HCT116 (cell line): ENCODE measurements at regions not wholly inside any gene's neighbourhood (a gene's known extent, or its start where the extent isn't known, plus 50 kb on each side); places are given as distances from the start of the nearest gene placed in this dataset.

Source experiments
- ATAC-seq: fragments of 200-7000 bp; cut with Tn5 transposase; 2 replicates; pipeline ENCODE4 v1.9.1; 2020; ENCODE audit warnings: mild to moderate bottlenecking, moderate library complexity
- BruUV-seq: library from RNA; stranded (reverse); fragments of 400-500 nt; replicated peaks from 2 replicates; lab custom pipeline; 2021; lab: Mats Ljungman, UMichigan
- CTCF ChIA-PET: fragments of 300-600 bp; sonication (Branson Sonifier 250); formaldehyde crosslinking; loops from one replicate; lab custom pipeline; 2021; ENCODE audit warnings: antibody characterized with exemption; lab: Charles Lee
- POLR2A ChIA-PET: fragments of 300-600, 350-600 bp; sonication (Branson Sonifier 250); formaldehyde crosslinking; loops from one replicate; lab custom pipeline; 2021; ENCODE audit warnings: antibody characterized with exemption; lab: Charles Lee
- RAD21 ChIA-PET, 2 experiments: fragments of 300-600 bp; sonication (Branson Sonifier 250); formaldehyde crosslinking; loops; one replicate each; lab custom pipeline; 2023; ENCODE audit warnings: low total read pairs in 2 of 2; ENCODE audit not compliant: uncharacterized antibody in 2 of 2, unreplicated experiment in 2 of 2, low non-redundant PET in 1 of 2; lab: Charles Lee
- DNase-seq: peaks from one replicate; pipeline ENCODE4 v3.0.0-alpha.2; 2010; ENCODE audit warnings: low read depth, low spot score
- H2AFZ ChIP-seq: fragments of 200-600 bp; shearing (Covaris generic), sonication (generic); 2 replicates; pipeline ENCODE4 v1.6.1; 2017; ENCODE audit warnings: low read depth, mixed run types, mixed read lengths, antibody characterized with exemption, low read length; ENCODE audit not compliant: poor library complexity, severe bottlenecking
- H3K27ac ChIP-seq: 2 replicates; pipeline ENCODE4 v1.5.1; 2012; ENCODE audit warnings: low read depth, low read length
- H3K27me3 ChIP-seq: fragments of 200-600 bp; sonication (generic); 2 replicates; pipeline ENCODE4 v1.6.1; 2016; ENCODE audit warnings: mixed run types, low read length, mixed read lengths; ENCODE audit not compliant: insufficient read depth
- H3K36me3 ChIP-seq, 2 experiments: fragments of 200-500 bp in 1 of 2; fragments of 200-600 bp in 1 of 2; sonication (Bioruptor generic) in 1 of 2; sonication (generic) in 1 of 2; 2 replicates each; pipeline versions ENCODE4 v1.5.1 to v1.6.1; 2014 to 2016; ENCODE audit warnings: low read length in 2 of 2, inconsistent platforms in 1 of 2, mixed read lengths in 1 of 2, mixed run types in 1 of 2; ENCODE audit not compliant: insufficient read depth in 2 of 2, control insufficient read depth in 1 of 2
- H3K4me1 ChIP-seq, 2 experiments: fragments of 200-600 bp in 1 of 2; sonication (generic) in 1 of 2; 2 replicates each; pipeline versions ENCODE4 v1.5.1 to v1.6.1; 2012 to 2017; ENCODE audit warnings: low read length in 2 of 2, inconsistent platforms in 1 of 2, mild to moderate bottlenecking in 1 of 2, mixed read lengths in 1 of 2, mixed run types in 1 of 2, moderate library complexity in 1 of 2; ENCODE audit not compliant: insufficient read depth in 2 of 2, control insufficient read depth in 1 of 2
- H3K4me2 ChIP-seq: fragments of 200-600 bp; sonication (generic); 2 replicates; pipeline ENCODE4 v1.6.1; 2017; ENCODE audit warnings: mixed run types, low read length, mixed read lengths
- H3K4me3 ChIP-seq, 2 experiments: fragments of 200-600 bp in 1 of 2; sonication (generic) in 1 of 2; replicated peaks in 1 of 2; 2 replicates each; pipeline ENCODE4 v1.5.1; 2011 to 2016; ENCODE audit warnings: low read length in 2 of 2, control low read depth in 1 of 2, low read depth in 1 of 2, mild to moderate bottlenecking in 1 of 2, mixed read lengths in 1 of 2, mixed run types in 1 of 2
- H3K79me2 ChIP-seq: fragments of 200-600 bp; sonication (generic); 2 replicates; pipeline ENCODE4 v1.6.1; 2017; ENCODE audit warnings: mild to moderate bottlenecking, mixed run types, low read length, moderate library complexity, mixed read lengths; ENCODE audit not compliant: insufficient read depth
- H3K9ac ChIP-seq: fragments of 200-600 bp; sonication (generic); 2 replicates; pipeline ENCODE4 v1.6.1; 2016; ENCODE audit warnings: low read length, mixed read lengths
- H3K9me2 ChIP-seq: fragments of 200-600 bp; sonication (generic), shearing (Covaris generic); 2 replicates; pipeline ENCODE4 v1.6.1; 2017; ENCODE audit warnings: mixed run types, mild to moderate bottlenecking, moderate library complexity; ENCODE audit not compliant: insufficient read depth
- H3K9me3 ChIP-seq, 2 experiments: fragments of 200-500 bp in 1 of 2; fragments of 200-600 bp in 1 of 2; sonication (Bioruptor generic) in 1 of 2; sonication (generic) in 1 of 2; 2 replicates each; pipeline ENCODE4 v1.6.1; 2014 to 2017; ENCODE audit warnings: low read length in 2 of 2, mixed read lengths in 2 of 2, inconsistent platforms in 1 of 2, low read depth in 1 of 2, mild to moderate bottlenecking in 1 of 2, mixed run types in 1 of 2, moderate library complexity in 1 of 2; ENCODE audit not compliant: control insufficient read depth in 1 of 2, insufficient read depth in 1 of 2
- H4K20me1 ChIP-seq: fragments of 200-600 bp; sonication (generic), shearing (Covaris generic); 2 replicates; pipeline ENCODE4 v1.6.1; 2017; ENCODE audit warnings: mixed run types, mild to moderate bottlenecking, moderate library complexity; ENCODE audit not compliant: insufficient read depth
- CTCF ChIP-seq, 3 experiments: fragments of 200-600 bp in 1 of 3; sonication (generic) in 1 of 3; IDR thresholded peaks in 2 of 3; conservative IDR thresholded peaks in 1 of 3; 2 replicates each; pipeline ENCODE4 v1.5.1; 2012 to 2017; ENCODE audit warnings: low read depth in 2 of 3, low read length in 2 of 3, antibody characterized with exemption in 1 of 3, borderline replicate concordance in 1 of 3, control low read depth in 1 of 3, mild to moderate bottlenecking in 1 of 3, mixed read lengths in 1 of 3, mixed run types in 1 of 3, moderate library complexity in 1 of 3; ENCODE audit not compliant: insufficient read depth in 1 of 3
- SP1 ChIP-seq: IDR thresholded peaks from 2 replicates; pipeline ENCODE4 v1.6.1; 2012; ENCODE audit warnings: low read depth
- TCF7L2 ChIP-seq: IDR thresholded peaks from 2 replicates; pipeline ENCODE4 v1.7.0; 2011; ENCODE audit warnings: borderline replicate concordance, inconsistent platforms; ENCODE audit not compliant: insufficient read depth, insufficient read length; ENCODE audit errors: extremely low read depth
- YY1 ChIP-seq: IDR thresholded peaks from 2 replicates; pipeline ENCODE4 v1.6.1; 2011; ENCODE audit warnings: low read length, low read depth, moderate library complexity, mild to moderate bottlenecking; ENCODE audit not compliant: insufficient replicate concordance; ENCODE audit errors: extremely low read depth
- ZBTB33 ChIP-seq: IDR thresholded peaks from 2 replicates; pipeline ENCODE4 v1.6.1; 2011; ENCODE audit warnings: mild to moderate bottlenecking, low read length, moderate library complexity; ENCODE audit not compliant: insufficient replicate concordance; ENCODE audit errors: extremely low read depth
- intact Hi-C: fragments of 100-400 bp; cut with micrococcal nuclease; formaldehyde crosslinking; loops from 2 replicates; pipeline ENCODE4 v1.10.0; 2022

- no peak for TF ChIP-seq ZBTB33
- TF ChIP-seq TCF7L2: no peak
- TF ChIP-seq YY1: no peak
These were observed 52.2 kb upstream of the GPC1 start (continued) for GRCh38 chr2:240383099-240383758.

GRCh38 chr2:240383871-240384700, 51.4 kb upstream of the GPC1 start:
- intact Hi-C loops: no loop called here

More at GRCh38 chr2:240383871-240384700, 51.4 kb upstream of the GPC1 start:
- no peak overlapping the region for H3K4me3 ChIP-seq
- ChIA-PET CTCF (interaction anchor here (1.0 to 1.4 kb wide), 2 partner anchors 10 to 151 kb away, joined by 3 to 4 read pairs; no protein-coding TSS in a partner anchor), RAD21 (no interaction called here), POLR2A (no interaction called here)
- H2AFZ ChIP-seq: no peak overlapping the region
- no peaks in the 10 kb centered on the region for H3K36me3 ChIP-seq
- ATAC-seq (no peak), DNase-seq (no peak)
- no TSS peak for BruUV-seq
- no peaks in the 10 kb centered on the region for H3K27me3 ChIP-seq
- no peak overlapping the region for H3K4me2 ChIP-seq
- peaks cover 21 to 42% of the 10 kb centered on the region in 2 experiments for H3K4me1 ChIP-seq
- H3K27ac ChIP-seq: no peak overlapping the region
- H3K9me2 ChIP-seq: no peaks in the 10 kb centered on the region
- no peaks in the 10 kb centered on the region for H3K79me2 ChIP-seq
- H4K20me1 ChIP-seq: no peaks in the 10 kb centered on the region
- no peaks in the 10 kb centered on the region for H3K9me3 ChIP-seq
- TF ChIP-seq CTCF (IDR thresholded peaks at IDR 0.05 in 2 of 3, conservative IDR thresholded peaks at IDR 0.05 in 1 of 3; ENCODE audit: borderline replicate concordance in 1 of 3, insufficient read depth in 1 of 3, low read depth in 2 of 3, low read length in 2 of 3): peak in 2 of 3 experiments; percentile 15 to 17; a peak in 2 of 6 replicates
- TF ChIP-seq SP1: no peak
- no peak overlapping the region for H3K9ac ChIP-seq
